NT2/D1 (cell line): ENCODE measurements at regions not wholly inside any gene's neighbourhood (a gene's known extent, or its start where the extent isn't known, plus 50 kb on each side); places are given as distances from the start of the nearest gene placed in this dataset.

ENCODE experiments used
- DNase-seq: peaks from one replicate; pipeline ENCODE4 v3.0.0-alpha.2; 2011; ENCODE audit warnings: low read depth, low spot score
- H3K27me3 ChIP-seq: 2 replicates; pipeline ENCODE4 v1.6.0; 2011; ENCODE audit warnings: mild to moderate bottlenecking; ENCODE audit not compliant: insufficient read length, insufficient read depth
- H3K36me3 ChIP-seq: 2 replicates; pipeline ENCODE4 v1.6.1; 2011; ENCODE audit warnings: mild to moderate bottlenecking, low read length, mixed read lengths; ENCODE audit not compliant: insufficient read depth, insufficient read length
- H3K4me1 ChIP-seq: 2 replicates; pipeline ENCODE4 v1.5.1; 2011; ENCODE audit not compliant: insufficient read depth, insufficient read length
- H3K4me3 ChIP-seq: 2 replicates; pipeline ENCODE4 v1.5.1; 2011; ENCODE audit warnings: low read depth; ENCODE audit not compliant: insufficient read length
- H3K9ac ChIP-seq: 2 replicates; pipeline ENCODE4 v1.6.0; 2011; ENCODE audit warnings: low read depth; ENCODE audit not compliant: insufficient read length
- H3K9me3 ChIP-seq: 2 replicates; pipeline ENCODE4 v1.5.1; 2011; ENCODE audit warnings: mild to moderate bottlenecking, low read length; ENCODE audit not compliant: insufficient read depth
- SUZ12 ChIP-seq: IDR thresholded peaks from 2 replicates; pipeline ENCODE4 v1.6.1; 2011; ENCODE audit not compliant: insufficient read length, insufficient read depth; ENCODE audit errors: extremely low read depth
- YY1 ChIP-seq: IDR thresholded peaks from 2 replicates; pipeline ENCODE4 v1.6.1; 2011; ENCODE audit not compliant: insufficient read length, insufficient read depth
- ZNF274 ChIP-seq: IDR thresholded peaks from 2 replicates; pipeline ENCODE4 v1.6.1; 2011; ENCODE audit warnings: mild to moderate bottlenecking, low read depth, low read length

DNA sequence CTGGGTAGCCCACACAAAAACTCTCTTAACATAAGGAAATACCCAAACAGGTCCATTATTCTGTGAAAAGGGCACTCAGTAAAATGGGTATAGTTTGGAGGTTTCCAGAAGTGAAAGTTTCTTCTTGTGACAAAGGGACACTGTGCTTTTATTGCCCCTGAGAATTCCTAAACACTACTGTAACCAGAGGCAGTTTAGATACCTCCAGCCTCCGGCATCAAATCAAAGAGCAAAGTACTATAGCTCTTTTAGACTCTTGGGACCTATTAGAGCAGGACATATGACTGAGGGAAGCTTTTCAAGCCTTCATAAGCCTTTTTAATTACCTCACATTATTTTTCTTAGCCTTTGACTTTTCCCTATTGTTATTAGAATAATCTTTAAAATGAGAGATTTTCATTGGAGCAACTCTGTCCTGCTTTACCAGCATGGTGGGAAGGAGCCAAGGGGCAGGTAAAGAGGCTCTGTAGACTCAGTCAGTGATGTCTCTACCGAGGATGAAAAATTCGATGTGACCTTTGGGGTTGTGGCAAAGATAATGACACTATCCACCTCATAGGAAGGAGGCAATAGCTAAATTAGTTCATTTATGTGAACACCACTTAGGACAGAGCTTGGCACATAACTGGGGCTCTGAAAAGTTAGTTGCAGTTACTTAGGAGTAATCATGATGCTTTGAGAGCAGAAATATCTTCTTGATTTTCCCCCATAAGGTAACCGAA, 85.1 kb downstream of the IFNG start:
- H3K4me3 ChIP-seq = no peak overlapping the region
- H3K9me3 ChIP-seq = no peaks in the 10 kb centered on the region
- no peak overlapping the region for H3K9ac ChIP-seq
- no peaks in the 10 kb centered on the region for H3K36me3 ChIP-seq
- H3K27me3 ChIP-seq = no peaks in the 10 kb centered on the region
- no peaks in the 10 kb centered on the region for H3K4me1 ChIP-seq
- no peak for TF ChIP-seq ZNF274
- TF ChIP-seq SUZ12 = no peak
- TF ChIP-seq YY1 = no peak
- no peak for DNase-seq

DNA sequence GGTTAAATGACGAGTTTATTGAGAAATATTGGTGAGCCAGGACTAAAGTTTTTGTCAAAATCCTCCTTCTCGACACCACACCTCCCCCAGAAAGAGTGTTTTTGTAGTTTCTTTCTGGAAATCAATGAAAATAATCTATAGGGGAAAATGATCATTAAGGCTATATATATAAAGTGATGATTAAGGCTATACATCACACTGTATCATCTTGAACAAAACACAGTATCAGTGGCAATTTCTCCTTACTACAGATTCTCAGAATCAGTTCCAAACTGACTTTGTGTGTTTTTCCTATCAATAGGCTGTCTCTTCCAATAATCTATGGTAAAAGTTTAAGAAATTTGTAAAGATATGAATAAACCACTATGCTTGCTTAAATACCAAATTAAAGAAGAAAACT, 81.7 kb downstream of the IFNG-AS1 start:
- Histone ChIP-seq H3K9ac (no peak overlapping the region), H3K4me3 (no peak overlapping the region), H3K36me3 (no peaks in the 10 kb centered on the region), H3K9me3 (peaks cover 22% of the 10 kb centered on the region), H3K4me1 (no peaks in the 10 kb centered on the region), H3K27me3 (no peaks in the 10 kb centered on the region)
- DNase-seq = no peak
- TF ChIP-seq ZNF274 = no peak
- no peak for TF ChIP-seq YY1
- no peak for TF ChIP-seq SUZ12
